ENCODE measurements at regions not wholly inside any gene's neighbourhood (a gene's known extent, or its start where the extent isn't known, plus 50 kb on each side); places are given as distances from the start of the nearest gene placed in this dataset.

DNA sequence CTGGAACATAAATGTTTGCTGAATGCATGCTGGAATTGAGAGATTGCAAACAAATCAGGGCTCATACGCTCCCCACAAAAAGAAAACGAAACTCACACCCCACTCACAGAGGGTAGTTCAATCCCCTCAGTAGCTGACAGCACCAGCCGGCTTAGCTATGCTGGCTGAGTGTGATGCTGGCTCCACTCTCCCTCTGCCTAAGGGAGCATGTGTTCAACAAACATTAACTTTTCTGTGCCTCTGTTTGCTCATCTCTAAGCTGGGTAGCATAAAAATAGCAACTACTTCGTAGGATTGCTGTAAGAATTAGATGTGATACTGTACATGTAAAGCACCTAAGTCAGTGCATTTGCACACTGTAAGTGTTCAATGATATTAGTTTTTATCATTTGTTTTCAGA, 282.6 kb downstream of the FOXO1 start (continued):
- TF ChIP-seq, protein P1, sequence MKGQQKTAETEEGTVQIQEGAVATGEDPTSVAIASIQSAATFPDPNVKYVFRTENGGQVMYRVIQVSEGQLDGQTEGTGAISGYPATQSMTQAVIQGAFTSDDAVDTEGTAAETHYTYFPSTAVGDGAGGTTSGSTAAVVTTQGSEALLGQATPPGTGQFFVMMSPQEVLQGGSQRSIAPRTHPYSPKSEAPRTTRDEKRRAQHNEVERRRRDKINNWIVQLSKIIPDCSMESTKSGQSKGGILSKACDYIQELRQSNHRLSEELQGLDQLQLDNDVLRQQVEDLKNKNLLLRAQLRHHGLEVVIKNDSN (CRISPR knock-in tag; IDR thresholded peaks at IDR 0.05) = no peak
- TF ChIP-seq ESRRA (CRISPR knock-in tag; IDR thresholded peaks at IDR 0.05; ENCODE audit: borderline replicate concordance) = no peak

DNA sequence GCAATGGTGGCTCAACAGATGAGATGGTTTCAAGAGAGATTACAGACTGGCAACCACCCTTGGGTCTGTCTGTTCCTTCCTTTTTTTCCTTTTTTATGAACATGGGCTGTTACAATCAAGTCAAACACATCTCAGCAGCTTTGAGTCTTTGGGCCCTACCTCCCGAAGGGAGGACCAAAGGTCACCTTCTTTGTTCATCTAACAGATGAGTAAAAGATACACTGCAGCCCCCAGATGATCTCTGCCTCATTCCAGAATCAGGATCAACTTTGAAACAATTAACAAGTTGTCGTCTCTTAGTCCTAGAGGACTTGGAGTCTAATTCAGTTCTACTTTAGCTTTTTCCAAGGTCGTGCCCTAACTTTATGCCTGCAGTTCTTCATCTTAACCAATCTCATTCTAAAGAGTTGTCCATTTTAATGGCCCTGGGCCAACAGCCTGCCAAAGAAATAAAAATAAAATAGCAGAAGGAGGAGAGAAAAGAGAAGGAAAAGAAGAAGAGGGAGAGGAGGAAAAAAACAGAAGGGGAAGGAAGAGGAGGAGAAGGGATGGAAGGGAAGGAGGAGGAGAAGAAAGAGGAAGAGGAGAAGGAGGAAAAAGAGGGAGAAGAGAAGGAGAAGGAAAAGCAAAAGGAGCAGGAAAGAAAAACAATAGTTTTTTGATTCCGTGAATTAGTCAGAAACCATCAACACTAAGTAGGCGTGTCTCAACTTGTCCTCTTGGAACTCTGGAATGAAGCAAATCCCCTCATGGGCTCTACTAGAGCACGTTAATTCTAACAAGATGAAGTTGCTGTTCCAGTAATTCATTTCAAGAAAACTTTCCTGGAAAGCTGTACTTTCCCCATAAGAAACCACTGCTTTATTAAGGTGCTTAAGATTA, 281.2 kb downstream of the FOXO1 start:
- ATAC-seq = no peak
- POLR2A ChIA-PET = no interaction called here
- H3K4me1 Mint-ChIP-seq = peaks cover 39% of the 10 kb centered on the region
- TF ChIP-seq, protein P2, sequence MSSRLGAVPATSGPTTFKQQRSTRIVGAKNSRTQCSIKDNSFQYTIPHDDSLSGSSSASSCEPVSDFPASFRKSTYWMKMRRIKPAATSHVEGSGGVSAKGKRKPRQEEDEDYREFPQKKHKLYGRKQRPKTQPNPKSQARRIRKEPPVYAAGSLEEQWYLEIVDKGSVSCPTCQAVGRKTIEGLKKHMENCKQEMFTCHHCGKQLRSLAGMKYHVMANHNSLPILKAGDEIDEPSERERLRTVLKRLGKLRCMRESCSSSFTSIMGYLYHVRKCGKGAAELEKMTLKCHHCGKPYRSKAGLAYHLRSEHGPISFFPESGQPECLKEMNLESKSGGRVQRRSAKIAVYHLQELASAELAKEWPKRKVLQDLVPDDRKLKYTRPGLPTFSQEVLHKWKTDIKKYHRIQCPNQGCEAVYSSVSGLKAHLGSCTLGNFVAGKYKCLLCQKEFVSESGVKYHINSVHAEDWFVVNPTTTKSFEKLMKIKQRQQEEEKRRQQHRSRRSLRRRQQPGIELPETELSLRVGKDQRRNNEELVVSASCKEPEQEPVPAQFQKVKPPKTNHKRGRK (CRISPR knock-in tag; IDR thresholded peaks at IDR 0.05; ENCODE audit: borderline replicate concordance) = peak; percentile 55; the same call in 1 of the 2 replicates
- TF ChIP-seq MYBL2 (CRISPR knock-in tag; IDR thresholded peaks at IDR 0.05) = no peak
- no peaks in the 10 kb centered on the region for H3K36me3 Mint-ChIP-seq
- CTCF ChIA-PET = no interaction called here
- no peak overlapping the region for H3K4me3 Mint-ChIP-seq
- DNase-seq (ENCODE audit: low spot score) = no peak
- no peaks in the 10 kb centered on the region for H3K27me3 Mint-ChIP-seq (ENCODE audit: low read depth)
- H3K9me3 Mint-ChIP-seq = peaks cover 9% of the 10 kb centered on the region
- no peak overlapping the region for H3K27ac Mint-ChIP-seq

DNA sequence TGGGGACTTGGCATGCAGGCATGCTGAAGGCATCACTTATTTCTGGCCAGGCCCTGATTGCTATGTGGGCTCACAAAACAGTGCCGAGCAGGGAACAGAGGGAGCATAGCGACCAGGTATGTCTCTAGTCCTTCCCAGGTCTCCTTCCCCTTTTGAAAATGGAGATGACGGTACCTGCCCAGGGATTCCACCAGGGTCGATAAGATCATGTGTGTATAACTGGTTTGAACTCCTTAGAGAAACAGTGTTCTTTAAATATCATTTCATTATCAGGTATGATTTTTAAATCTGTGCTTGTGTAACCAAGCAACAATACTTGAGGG, 280.6 kb downstream of the FOXO1 start:
- Mint-ChIP-seq H3K4me3 (no peak overlapping the region), H3K4me1 (peaks cover 44% of the 10 kb centered on the region), H3K36me3 (no peaks in the 10 kb centered on the region), H3K27me3 (ENCODE audit: low read depth) (no peaks in the 10 kb centered on the region), H3K27ac (peak overlapping the region; percentile 9; the same call in 1 of the 2 replicates), H3K9me3 (peaks cover 9% of the 10 kb centered on the region)
- ATAC-seq (no peak), DNase-seq (ENCODE audit: low spot score) (no peak)
- ChIA-PET POLR2A (no interaction called here), CTCF (no interaction called here)
- TF ChIP-seq OVOL2 (CRISPR knock-in tag; IDR thresholded peaks at IDR 0.05; ENCODE audit: borderline replicate concordance) = no peak
- no peak for TF ChIP-seq GRHL2 (CRISPR knock-in tag; IDR thresholded peaks at IDR 0.05; ENCODE audit: insufficient replicate concordance, severe bottlenecking)
- TF ChIP-seq TP53 (CRISPR knock-in tag; IDR thresholded peaks at IDR 0.05) = no peak
- no peak for TF ChIP-seq GABPB1 (CRISPR knock-in tag; IDR thresholded peaks at IDR 0.05)
- TF ChIP-seq, protein P3, sequence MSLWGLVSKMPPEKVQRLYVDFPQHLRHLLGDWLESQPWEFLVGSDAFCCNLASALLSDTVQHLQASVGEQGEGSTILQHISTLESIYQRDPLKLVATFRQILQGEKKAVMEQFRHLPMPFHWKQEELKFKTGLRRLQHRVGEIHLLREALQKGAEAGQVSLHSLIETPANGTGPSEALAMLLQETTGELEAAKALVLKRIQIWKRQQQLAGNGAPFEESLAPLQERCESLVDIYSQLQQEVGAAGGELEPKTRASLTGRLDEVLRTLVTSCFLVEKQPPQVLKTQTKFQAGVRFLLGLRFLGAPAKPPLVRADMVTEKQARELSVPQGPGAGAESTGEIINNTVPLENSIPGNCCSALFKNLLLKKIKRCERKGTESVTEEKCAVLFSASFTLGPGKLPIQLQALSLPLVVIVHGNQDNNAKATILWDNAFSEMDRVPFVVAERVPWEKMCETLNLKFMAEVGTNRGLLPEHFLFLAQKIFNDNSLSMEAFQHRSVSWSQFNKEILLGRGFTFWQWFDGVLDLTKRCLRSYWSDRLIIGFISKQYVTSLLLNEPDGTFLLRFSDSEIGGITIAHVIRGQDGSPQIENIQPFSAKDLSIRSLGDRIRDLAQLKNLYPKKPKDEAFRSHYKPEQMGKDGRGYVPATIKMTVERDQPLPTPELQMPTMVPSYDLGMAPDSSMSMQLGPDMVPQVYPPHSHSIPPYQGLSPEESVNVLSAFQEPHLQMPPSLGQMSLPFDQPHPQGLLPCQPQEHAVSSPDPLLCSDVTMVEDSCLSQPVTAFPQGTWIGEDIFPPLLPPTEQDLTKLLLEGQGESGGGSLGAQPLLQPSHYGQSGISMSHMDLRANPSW (CRISPR knock-in tag; conservative IDR thresholded peaks at IDR 0.05; ENCODE audit: low read depth) = no peak
- TF ChIP-seq NR3C1 (CRISPR knock-in tag; conservative IDR thresholded peaks at IDR 0.05; ENCODE audit: low read depth) = no peak
- no peak for TF ChIP-seq ETV6 (CRISPR knock-in tag; IDR thresholded peaks at IDR 0.05)
- no peak for TF ChIP-seq CBFB (CRISPR knock-in tag; IDR thresholded peaks at IDR 0.05; ENCODE audit: low read depth)
- TF ChIP-seq HMGA2 (CRISPR knock-in tag; IDR thresholded peaks at IDR 0.05) = no peak
- no peak for TF ChIP-seq TEAD4 (CRISPR knock-in tag; IDR thresholded peaks at IDR 0.05)
- no peak for TF ChIP-seq ESRRA (CRISPR knock-in tag; IDR thresholded peaks at IDR 0.05; ENCODE audit: borderline replicate concordance)
- TF ChIP-seq, protein P4, sequence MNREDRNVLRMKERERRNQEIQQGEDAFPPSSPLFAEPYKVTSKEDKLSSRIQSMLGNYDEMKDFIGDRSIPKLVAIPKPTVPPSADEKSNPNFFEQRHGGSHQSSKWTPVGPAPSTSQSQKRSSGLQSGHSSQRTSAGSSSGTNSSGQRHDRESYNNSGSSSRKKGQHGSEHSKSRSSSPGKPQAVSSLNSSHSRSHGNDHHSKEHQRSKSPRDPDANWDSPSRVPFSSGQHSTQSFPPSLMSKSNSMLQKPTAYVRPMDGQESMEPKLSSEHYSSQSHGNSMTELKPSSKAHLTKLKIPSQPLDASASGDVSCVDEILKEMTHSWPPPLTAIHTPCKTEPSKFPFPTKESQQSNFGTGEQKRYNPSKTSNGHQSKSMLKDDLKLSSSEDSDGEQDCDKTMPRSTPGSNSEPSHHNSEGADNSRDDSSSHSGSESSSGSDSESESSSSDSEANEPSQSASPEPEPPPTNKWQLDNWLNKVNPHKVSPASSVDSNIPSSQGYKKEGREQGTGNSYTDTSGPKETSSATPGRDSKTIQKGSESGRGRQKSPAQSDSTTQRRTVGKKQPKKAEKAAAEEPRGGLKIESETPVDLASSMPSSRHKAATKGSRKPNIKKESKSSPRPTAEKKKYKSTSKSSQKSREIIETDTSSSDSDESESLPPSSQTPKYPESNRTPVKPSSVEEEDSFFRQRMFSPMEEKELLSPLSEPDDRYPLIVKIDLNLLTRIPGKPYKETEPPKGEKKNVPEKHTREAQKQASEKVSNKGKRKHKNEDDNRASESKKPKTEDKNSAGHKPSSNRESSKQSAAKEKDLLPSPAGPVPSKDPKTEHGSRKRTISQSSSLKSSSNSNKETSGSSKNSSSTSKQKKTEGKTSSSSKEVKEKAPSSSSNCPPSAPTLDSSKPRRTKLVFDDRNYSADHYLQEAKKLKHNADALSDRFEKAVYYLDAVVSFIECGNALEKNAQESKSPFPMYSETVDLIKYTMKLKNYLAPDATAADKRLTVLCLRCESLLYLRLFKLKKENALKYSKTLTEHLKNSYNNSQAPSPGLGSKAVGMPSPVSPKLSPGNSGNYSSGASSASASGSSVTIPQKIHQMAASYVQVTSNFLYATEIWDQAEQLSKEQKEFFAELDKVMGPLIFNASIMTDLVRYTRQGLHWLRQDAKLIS (CRISPR knock-in tag; IDR thresholded peaks at IDR 0.05; ENCODE audit: borderline replicate concordance) = no peak
- no peak for TF ChIP-seq SMAD3 (CRISPR knock-in tag; IDR thresholded peaks at IDR 0.05; ENCODE audit: borderline replicate concordance)
- TF ChIP-seq, protein P5, sequence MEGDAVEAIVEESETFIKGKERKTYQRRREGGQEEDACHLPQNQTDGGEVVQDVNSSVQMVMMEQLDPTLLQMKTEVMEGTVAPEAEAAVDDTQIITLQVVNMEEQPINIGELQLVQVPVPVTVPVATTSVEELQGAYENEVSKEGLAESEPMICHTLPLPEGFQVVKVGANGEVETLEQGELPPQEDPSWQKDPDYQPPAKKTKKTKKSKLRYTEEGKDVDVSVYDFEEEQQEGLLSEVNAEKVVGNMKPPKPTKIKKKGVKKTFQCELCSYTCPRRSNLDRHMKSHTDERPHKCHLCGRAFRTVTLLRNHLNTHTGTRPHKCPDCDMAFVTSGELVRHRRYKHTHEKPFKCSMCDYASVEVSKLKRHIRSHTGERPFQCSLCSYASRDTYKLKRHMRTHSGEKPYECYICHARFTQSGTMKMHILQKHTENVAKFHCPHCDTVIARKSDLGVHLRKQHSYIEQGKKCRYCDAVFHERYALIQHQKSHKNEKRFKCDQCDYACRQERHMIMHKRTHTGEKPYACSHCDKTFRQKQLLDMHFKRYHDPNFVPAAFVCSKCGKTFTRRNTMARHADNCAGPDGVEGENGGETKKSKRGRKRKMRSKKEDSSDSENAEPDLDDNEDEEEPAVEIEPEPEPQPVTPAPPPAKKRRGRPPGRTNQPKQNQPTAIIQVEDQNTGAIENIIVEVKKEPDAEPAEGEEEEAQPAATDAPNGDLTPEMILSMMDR (IDR thresholded peaks at IDR 0.05) = no peak
